Astrocyte (in vitro differentiated cells and primary cell): ENCODE measurements at regions not wholly inside any gene's neighbourhood (a gene's known extent, or its start where the extent isn't known, plus 50 kb on each side); places are given as distances from the start of the nearest gene placed in this dataset.

Experiments used
- DNase-seq: peaks from one replicate; pipeline ENCODE4 v3.0.0-alpha.2; 2010; ENCODE audit warnings: low read depth
- FAIRE-seq: peaks from 2 replicates; lab custom pipeline; 2011; peaks lifted over from hg19 to GRCh38; lab: Jason Lieb, UNC
- H2AFZ ChIP-seq: 2 replicates; pipeline ENCODE4 v1.6.0; 2012; ENCODE audit warnings: low read depth, low read length, inconsistent platforms
- H3K27ac ChIP-seq: 2 replicates; pipeline ENCODE4 v1.5.1; 2011; ENCODE audit warnings: low read depth, low read length, inconsistent platforms
- H3K27me3 ChIP-seq: 2 replicates; pipeline ENCODE4 v1.6.0; 2011; ENCODE audit warnings: low read length, inconsistent platforms; ENCODE audit not compliant: insufficient read depth
- H3K36me3 ChIP-seq: 2 replicates; pipeline ENCODE4 v1.5.1; 2011; ENCODE audit warnings: low read length, inconsistent platforms; ENCODE audit not compliant: insufficient read depth
- H3K4me1 ChIP-seq: 2 replicates; pipeline ENCODE4 v1.5.1; 2011; ENCODE audit warnings: low read length, inconsistent platforms; ENCODE audit not compliant: insufficient read depth
- H3K4me2 ChIP-seq: 2 replicates; pipeline ENCODE4 v1.6.0; 2012; ENCODE audit warnings: low read length, inconsistent platforms
- H3K4me3 ChIP-seq: 2 replicates; pipeline ENCODE4 v1.5.1; 2011; ENCODE audit warnings: low read depth, mild to moderate bottlenecking, low read length, inconsistent platforms; ENCODE audit not compliant: insufficient read depth
- H3K79me2 ChIP-seq: 2 replicates; pipeline ENCODE4 v1.6.0; 2012; ENCODE audit warnings: mild to moderate bottlenecking, low read length, inconsistent platforms; ENCODE audit not compliant: insufficient read depth
- H3K9ac ChIP-seq: 2 replicates; pipeline ENCODE4 v1.6.0; 2012; ENCODE audit warnings: mild to moderate bottlenecking, low read length, inconsistent platforms
- H3K9me3 ChIP-seq: 2 replicates; pipeline ENCODE4 v1.5.1; 2012; ENCODE audit warnings: low read depth, mild to moderate bottlenecking, low read length, inconsistent platforms; ENCODE audit not compliant: insufficient read depth
- H4K20me1 ChIP-seq: 2 replicates; pipeline ENCODE4 v1.6.0; 2012; ENCODE audit warnings: low read length, inconsistent platforms; ENCODE audit not compliant: insufficient read depth
- H3K27ac Mint-ChIP-seq: one replicate; pipeline ENCODE4 v1.8.0; 2021; ENCODE audit warnings: mild to moderate bottlenecking, mixed read lengths; ENCODE audit not compliant: unreplicated experiment
- H3K27me3 Mint-ChIP-seq: one replicate; pipeline ENCODE4 v1.8.0; 2021; ENCODE audit warnings: low read depth, mixed read lengths; ENCODE audit not compliant: unreplicated experiment
- H3K36me3 Mint-ChIP-seq: one replicate; pipeline ENCODE4 v1.8.0; 2021; ENCODE audit warnings: low read depth, mixed read lengths; ENCODE audit not compliant: unreplicated experiment
- H3K4me1 Mint-ChIP-seq: one replicate; pipeline ENCODE4 v1.8.0; 2021; ENCODE audit warnings: low read depth, mixed read lengths; ENCODE audit not compliant: unreplicated experiment
- H3K4me3 Mint-ChIP-seq: one replicate; pipeline ENCODE4 v1.8.0; 2021; ENCODE audit warnings: mild to moderate bottlenecking, moderate library complexity, mixed read lengths; ENCODE audit not compliant: unreplicated experiment
- H3K9me3 Mint-ChIP-seq: one replicate; pipeline ENCODE4 v1.8.0; 2021; ENCODE audit warnings: mild to moderate bottlenecking, mixed read lengths; ENCODE audit not compliant: unreplicated experiment
- CTCF ChIP-seq: IDR thresholded peaks from 2 replicates; pipeline ENCODE4 v1.5.1; 2011; ENCODE audit warnings: low read depth, mild to moderate bottlenecking, inconsistent platforms, low read length, moderate library complexity; ENCODE audit not compliant: insufficient read depth
- EZH2 ChIP-seq: IDR thresholded peaks from 2 replicates; pipeline ENCODE4 v1.6.1; 2012; ENCODE audit warnings: mild to moderate bottlenecking, low read length, inconsistent platforms; ENCODE audit not compliant: insufficient read depth

- Histone ChIP-seq H4K20me1 (no peaks in the 10 kb centered on the region), H3K4me2 (peak overlapping the region; percentile 42)
Observed at GRCh38 chr18:59085126-59085794, 54.4 kb upstream of the SEC11C start.

GRCh38 chr18:59085797-59086196 is 53.9 kb upstream of the SEC11C start:
- no peak overlapping the region for H3K27ac Mint-ChIP-seq
- DNase-seq, result peak; percentile 72
- H3K4me3 Mint-ChIP-seq, result no peak overlapping the region
- no peaks in the 10 kb centered on the region for H3K79me2 ChIP-seq
- H3K9me3 Mint-ChIP-seq, result no peaks in the 10 kb centered on the region
- H3K4me2 ChIP-seq, result peak overlapping the region; percentile 42
- H3K9me3 ChIP-seq, result no peaks in the 10 kb centered on the region
- no peak overlapping the region for H3K4me3 ChIP-seq
- peak; percentile 85 for FAIRE-seq
- no peak overlapping the region for H3K27ac ChIP-seq
- H3K9ac ChIP-seq, result no peak overlapping the region
- peaks cover 9% of the 10 kb centered on the region for H3K27me3 ChIP-seq
- TF ChIP-seq CTCF (no peak), EZH2 (no peak)
- H3K36me3 Mint-ChIP-seq, result no peaks in the 10 kb centered on the region
- no peaks in the 10 kb centered on the region for H4K20me1 ChIP-seq
- no peak overlapping the region for H2AFZ ChIP-seq
- H3K36me3 ChIP-seq, result no peaks in the 10 kb centered on the region
- H3K4me1 Mint-ChIP-seq, result peaks cover 16% of the 10 kb centered on the region
- H3K4me1 ChIP-seq, result peaks cover 8% of the 10 kb centered on the region
- peaks cover 3% of the 10 kb centered on the region for H3K27me3 Mint-ChIP-seq

More at GRCh38 chr18:59085126-59085794, 54.4 kb upstream of the SEC11C start:
- no peaks in the 10 kb centered on the region for H3K36me3 Mint-ChIP-seq
- no peaks in the 10 kb centered on the region for H3K36me3 ChIP-seq
- H3K27ac Mint-ChIP-seq, result no peak overlapping the region
- no peak overlapping the region for H3K4me3 ChIP-seq
- no peaks in the 10 kb centered on the region for H3K79me2 ChIP-seq
- H3K27me3 ChIP-seq, result peaks cover 9% of the 10 kb centered on the region
- H3K27ac ChIP-seq, result no peak overlapping the region
- no peak overlapping the region for H3K4me3 Mint-ChIP-seq
- peaks cover 16% of the 10 kb centered on the region for H3K4me1 Mint-ChIP-seq
- no peak overlapping the region for H3K9ac ChIP-seq
- H3K4me1 ChIP-seq, result peaks cover 8% of the 10 kb centered on the region
- DNase-seq (no peak), FAIRE-seq (no peak)
- TF ChIP-seq CTCF, result no peak
- no peak for TF ChIP-seq EZH2
- H3K27me3 Mint-ChIP-seq, result peaks cover 7% of the 10 kb centered on the region
- H3K9me3 Mint-ChIP-seq, result no peaks in the 10 kb centered on the region
- no peaks in the 10 kb centered on the region for H3K9me3 ChIP-seq
- H2AFZ ChIP-seq, result no peak overlapping the region

GRCh38 chr18:59086522-59086921 is 53.2 kb upstream of the SEC11C start:
- Histone ChIP-seq H3K4me3 (no peak overlapping the region), H3K4me1 (peaks cover 8% of the 10 kb centered on the region), H3K27me3 (peaks cover 9% of the 10 kb centered on the region), H3K36me3 (no peaks in the 10 kb centered on the region), H4K20me1 (no peaks in the 10 kb centered on the region), H2AFZ (no peak overlapping the region), H3K9ac (no peak overlapping the region), H3K27ac (no peak overlapping the region), H3K9me3 (no peaks in the 10 kb centered on the region), H3K4me2 (no peak overlapping the region), H3K79me2 (no peaks in the 10 kb centered on the region)
- no peak for TF ChIP-seq EZH2
- no peak for TF ChIP-seq CTCF
- Mint-ChIP-seq H3K4me1 (peaks cover 16% of the 10 kb centered on the region), H3K4me3 (no peak overlapping the region), H3K9me3 (no peaks in the 10 kb centered on the region), H3K36me3 (no peaks in the 10 kb centered on the region), H3K27ac (no peak overlapping the region), H3K27me3 (peaks cover 3% of the 10 kb centered on the region)
- no peak for DNase-seq
- no peak for FAIRE-seq
